ENCODE measurements at regions not wholly inside any gene's neighbourhood (a gene's known extent, or its start where the extent isn't known, plus 50 kb on each side); places are given as distances from the start of the nearest gene placed in this dataset.
"Not testable (repeated sequence)": the region's sequence is repeated elsewhere in the genome, so short reads cannot be mapped to it uniquely, and the experiment has no call there.

- no peak for DNase-seq
Measured at GRCh38 chr5:135279328-135279727, 119.7 kb downstream of the MACROH2A1 start.

DNA sequence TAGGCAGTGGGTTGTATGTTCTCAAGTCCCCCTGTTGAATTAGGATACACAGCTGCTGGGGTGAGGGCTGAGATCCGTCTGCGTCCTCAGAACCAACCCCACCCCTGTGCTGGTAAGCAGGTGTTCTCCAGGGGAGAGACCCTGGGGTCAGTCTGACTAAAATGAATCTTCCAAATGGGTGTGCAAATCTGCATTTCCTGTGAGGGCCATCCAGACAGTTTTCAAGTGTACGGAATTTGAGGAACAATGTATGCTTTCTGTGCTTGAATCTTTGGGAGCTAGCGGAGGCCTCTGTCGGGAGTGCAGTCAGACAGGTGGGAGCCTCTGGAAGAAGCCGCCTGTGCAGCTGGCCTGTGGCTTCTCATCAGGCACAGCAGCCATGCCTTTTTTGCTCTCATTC is 122.9 kb downstream of the MACROH2A1 start:
- DNase-seq: no peak

DNA sequence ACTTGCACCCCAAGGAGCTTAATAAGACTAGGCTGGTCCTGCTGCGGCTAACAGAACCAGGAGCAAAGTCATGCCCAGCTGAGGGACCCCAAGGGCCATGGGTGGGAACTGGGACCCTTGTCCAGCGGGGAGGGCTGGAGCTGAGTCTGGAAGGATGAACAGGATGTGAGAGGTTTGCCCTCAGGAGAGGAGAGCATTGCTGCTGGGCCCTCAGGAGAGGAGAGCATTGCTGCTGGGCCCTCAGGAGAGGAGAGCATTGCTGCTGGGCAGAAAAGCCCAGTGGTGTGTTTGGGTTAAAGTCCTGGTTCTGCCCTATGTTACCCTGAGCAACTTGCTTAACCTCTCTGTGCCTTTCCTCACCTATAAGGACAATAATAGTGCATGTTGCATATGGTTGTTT is 125.8 kb downstream of the MACROH2A1 start:
- no peak for DNase-seq

- no peak for DNase-seq
Measured at GRCh38 chr5:135272311-135272805, 126.7 kb downstream of the MACROH2A1 start.

GRCh38 chr5:135271533-135272310 is 127.3 kb downstream of the MACROH2A1 start:
- no peak for DNase-seq

- DNase-seq: no peak
Measured at GRCh38 chr5:135269931-135270421, 129.1 kb downstream of the MACROH2A1 start.

DNA sequence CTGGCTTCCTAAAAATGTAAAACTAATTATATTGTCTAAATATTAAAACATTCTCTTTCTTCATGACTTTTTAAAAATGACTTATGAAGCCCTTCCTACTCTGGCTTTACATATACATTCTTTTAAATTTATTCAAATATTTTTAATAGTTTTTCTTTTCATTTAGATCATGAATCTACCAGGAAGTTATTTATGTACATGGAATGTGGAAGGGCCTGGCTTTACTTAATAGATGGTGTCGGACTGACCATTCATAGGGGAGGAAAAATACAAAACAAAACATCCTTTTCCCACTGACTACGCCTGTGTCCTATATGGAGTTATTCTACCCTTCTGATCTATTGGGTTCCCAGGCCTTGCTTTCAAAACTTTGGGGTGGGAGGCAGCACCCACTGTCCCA is 129.8 kb downstream of the MACROH2A1 start:
- no peak for DNase-seq

GRCh38 chr5:135266975-135267374 is 132.1 kb downstream of the MACROH2A1 start:
- DNase-seq: no peak

GRCh38 chr5:135266303-135266635 is 132.8 kb downstream of the MACROH2A1 start:
- no peak for DNase-seq

DNA sequence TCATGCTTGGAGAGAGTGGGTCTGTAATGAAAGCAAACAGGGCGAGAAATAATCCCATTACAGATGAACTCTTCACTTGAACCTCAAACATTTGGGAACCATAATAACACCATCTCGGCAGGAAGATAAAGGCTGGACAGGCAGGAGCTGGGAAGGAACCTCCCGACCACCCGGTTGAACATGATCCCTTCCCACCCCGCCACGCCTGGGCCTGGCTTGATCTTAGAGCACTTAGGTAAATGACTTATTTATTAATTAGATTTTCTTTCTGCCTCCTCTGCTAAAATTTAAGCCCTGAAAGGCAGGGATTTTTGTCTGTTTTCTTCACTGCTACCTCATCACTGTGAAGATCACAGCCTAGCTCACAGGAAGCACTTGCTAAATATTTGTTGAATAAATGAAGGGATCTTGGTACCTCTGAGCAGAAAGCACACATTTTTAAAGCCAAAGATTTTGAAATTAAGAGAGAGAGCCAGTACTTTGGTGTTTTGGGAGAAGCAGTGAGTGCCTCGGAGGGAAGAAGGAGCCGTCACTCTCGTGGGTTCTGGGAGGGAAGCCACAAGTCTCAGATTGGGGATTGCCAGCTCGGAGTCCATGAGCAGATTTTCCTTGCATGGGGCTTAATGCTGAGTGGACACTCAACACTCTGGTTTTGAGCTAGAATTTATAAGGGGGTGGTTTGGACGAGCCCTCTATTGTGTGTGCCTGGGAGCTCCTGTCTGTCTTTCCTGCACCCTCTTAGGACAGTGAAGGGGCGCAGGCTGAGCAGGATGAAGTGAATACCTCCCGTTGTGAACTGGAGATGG is 133.3 kb downstream of the MACROH2A1 start:
- DNase-seq: no peak

DNA sequence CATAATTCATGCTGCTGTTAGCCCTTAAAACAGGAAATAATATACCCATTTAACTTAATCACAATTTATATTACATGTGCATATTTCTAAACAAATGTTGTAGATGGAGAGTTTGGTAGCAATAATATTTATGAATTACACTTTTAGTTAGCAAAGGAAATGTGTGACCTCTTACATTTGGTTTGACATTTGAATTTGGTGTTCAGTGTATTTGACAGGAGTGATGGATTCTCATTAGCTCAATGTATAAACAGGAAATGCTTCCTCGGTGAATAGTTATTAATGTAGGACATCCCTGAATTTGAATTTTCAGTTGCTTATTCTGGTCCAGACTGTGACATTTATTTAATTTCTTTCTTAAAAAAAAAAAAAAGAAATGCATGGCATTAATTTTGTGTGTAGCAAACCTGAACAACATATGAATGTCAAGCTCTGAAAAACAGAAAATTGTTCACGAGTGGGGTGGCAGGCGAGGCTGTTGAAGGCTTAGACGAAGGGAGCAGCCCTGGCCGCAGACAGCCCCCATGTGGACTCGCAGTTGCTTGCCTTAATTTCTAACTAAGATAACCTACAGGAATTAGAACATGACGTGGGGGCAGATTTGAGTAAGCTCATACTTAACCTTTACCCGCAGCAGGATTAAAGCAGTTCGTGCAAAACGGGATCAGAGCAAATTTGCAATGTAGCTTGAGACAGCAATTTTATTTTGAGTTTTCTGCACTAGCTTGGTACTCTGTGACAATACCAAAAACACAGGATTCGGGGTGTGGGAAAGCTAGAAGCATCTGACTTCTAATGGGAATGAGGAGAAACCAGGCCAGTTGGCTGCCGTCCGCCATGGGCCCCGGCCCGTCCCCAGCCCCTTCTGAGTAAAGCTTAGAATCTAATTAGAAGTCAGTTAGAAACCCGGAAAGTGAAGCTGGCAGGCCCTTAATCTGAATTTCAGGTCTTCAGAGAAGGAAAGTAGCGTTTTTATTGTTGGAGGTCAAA is 134.3 kb downstream of the MACROH2A1 start:
- no peak for DNase-seq

GRCh38 chr5:135263022-135263668 is 135.9 kb downstream of the MACROH2A1 start:
- no peak for DNase-seq

- DNase-seq: no peak
Measured at GRCh38 chr5:135262364-135262763, 136.7 kb downstream of the MACROH2A1 start.

DNA sequence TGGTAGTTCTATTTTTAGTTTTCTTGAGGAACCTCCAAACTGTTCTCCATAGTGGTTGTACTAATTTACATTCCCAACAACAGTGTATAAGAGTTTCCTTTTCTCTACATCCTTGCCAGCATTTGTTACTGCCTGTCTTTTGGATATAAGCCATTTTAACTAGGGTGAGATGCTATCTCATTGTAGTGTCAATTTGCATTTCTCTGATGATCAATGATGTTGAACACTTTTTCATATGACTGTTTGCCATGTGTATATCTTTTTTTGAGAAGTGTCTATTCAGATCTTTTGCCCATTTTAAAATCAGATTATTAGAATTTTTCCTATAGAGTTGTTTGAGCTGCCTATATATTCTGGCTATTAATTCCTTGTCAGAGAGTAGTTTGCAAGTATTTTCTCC is 138.9 kb downstream of the MACROH2A1 start:
- not testable (repeated sequence) for DNase-seq

DNA sequence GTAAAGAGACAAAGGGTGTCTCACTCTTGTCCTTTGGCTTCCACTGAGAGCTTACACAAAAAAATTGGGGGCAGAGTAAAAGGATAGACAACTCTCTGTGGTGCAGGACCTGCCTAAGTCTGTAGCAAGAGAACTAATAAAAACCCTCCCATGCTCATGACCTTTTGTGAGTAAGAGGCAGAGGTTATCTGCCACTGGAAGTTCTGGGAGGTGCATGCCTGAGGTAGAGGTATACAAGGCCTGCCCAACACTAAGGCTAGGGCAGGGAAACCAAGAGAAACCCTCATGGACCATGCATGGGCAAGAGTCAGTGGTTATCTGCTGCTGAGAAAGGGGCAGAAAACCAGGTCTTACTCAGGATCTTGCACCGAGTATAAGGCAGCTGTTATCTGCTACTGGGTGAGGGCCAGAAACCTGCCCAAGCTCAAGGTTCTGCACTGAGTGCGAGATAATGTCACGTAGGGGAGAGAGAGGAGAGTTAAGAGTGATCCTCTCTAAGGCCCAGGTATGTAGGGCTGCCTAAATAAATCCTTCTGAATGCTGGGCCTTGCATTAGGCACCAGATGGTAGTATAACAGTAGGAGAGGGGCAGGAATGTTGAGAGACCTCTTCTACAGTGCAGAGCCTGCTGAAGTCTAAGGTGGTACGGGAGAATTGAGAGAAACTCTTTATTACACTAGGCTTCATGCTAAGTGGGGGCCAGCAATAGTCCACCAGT is 143.4 kb downstream of the MACROH2A1 start:
- no peak for DNase-seq

DNA sequence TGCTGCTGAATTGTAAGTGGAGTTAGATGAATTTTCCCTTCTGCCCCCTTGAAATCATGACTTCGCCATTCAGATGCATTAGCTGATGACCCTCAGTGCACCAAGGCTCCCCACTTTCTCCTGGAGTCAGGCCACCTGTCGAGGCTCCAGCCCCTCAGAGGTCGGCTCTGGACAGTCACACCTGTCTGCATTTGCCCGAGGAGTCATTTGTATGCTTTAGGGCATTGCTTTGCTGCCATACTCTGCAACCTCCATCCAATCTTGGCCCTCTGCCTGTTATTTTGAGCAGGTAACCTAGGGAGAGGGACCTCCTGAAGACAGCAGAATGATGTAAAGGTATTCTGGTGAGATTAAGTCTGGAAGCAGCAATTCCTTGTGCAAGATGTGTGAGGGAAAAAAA is 144.8 kb downstream of the MACROH2A1 start:
- DNase-seq: no peak

GRCh38 chr5:135253601-135254178 is 145.3 kb downstream of the MACROH2A1 start:
- DNase-seq: no peak

- no peak for DNase-seq
Measured at GRCh38 chr5:135251093-135251492, 147.9 kb downstream of the MACROH2A1 start.

- DNase-seq: no peak
Measured at GRCh38 chr5:135250671-135251070, 148.4 kb downstream of the MACROH2A1 start.

DNA sequence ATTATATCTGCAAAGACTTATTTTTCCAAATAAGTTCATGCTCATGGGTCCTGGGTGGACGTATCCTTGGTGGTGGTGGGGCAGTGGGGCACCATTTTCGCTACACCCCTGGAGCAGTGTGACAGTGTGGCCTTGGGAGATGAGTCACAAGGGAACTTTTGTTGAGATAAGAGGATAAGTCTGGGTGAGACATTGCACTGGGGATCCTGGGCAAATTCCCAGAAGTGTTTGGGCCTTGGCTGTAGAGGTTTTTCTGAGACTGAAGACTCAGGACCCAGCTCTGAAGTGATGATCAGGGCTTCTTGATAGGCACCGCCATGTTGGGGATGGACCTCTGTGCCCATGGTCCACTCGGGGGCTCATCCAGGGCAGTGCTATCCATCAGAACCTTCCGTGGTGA is 149.4 kb downstream of the MACROH2A1 start:
- DNase-seq: no peak

DNA sequence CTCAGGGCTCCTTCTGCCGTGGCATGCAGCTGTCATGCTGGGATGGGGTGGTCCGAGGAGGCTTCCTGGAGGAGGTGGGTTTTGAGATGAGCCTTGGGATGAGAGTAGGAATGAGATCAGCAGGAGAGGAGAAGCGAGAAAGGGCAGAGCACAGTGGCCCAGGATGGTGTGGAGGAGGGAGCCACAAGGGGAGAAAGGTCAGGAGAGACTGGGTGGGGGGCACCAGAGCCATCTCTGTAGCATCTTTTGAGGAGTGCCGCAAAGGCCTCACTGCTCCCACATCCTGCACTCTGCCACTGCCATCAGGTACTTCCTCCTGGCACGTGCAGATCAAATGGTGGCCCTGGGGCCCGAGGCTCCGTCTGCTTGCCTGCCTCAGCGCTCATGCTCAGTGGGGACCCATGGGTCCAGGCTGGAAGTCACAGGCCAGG is 150.2 kb downstream of the MACROH2A1 start:
- no peak for DNase-seq

Data from activated CD4-positive, CD25-positive, alpha-beta regulatory T cell (primary cell).